ENCODE measurements at regions not wholly inside any gene's neighbourhood (a gene's known extent, or its start where the extent isn't known, plus 50 kb on each side); places are given as distances from the start of the nearest gene placed in this dataset.

DNA sequence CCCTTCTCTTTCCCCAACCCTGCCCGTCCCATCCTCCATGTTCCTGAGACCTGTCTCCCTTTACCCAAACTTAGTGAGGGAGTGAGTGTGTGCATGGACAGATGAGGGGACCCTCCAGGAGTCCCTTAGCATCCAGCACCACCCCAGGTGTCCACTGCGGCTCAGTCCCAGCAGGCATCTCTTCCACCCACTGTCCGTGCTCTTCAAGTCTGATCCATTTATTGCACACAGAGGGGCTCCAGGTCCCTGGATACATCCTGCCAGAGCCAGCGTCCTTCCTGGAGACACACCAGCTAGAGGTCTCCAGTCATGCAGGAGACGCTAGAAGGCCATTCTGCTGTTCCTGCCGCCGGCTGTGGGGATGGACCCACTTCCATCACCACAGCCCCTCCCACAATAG, 239.2 kb downstream of the ADGRD1 start:
- CTCF ChIA-PET: interaction anchor here (0.6 kb wide), 1 partner anchor 216 kb away, joined by 7 read pairs; no protein-coding TSS in a partner anchor
- DNase-seq (ENCODE audit: extremely low spot score): no peak
- POLR2A ChIA-PET: no interaction called here
- TF ChIP-seq ZNF384 (IDR thresholded peaks at IDR 0.05) (no peak), FOXM1 (IDR thresholded peaks at IDR 0.05; ENCODE audit: borderline replicate concordance) (no peak), FOXK2 (IDR thresholded peaks at IDR 0.05) (no peak), SP1 (IDR thresholded peaks at IDR 0.05) (no peak), NFRKB (IDR thresholded peaks at IDR 0.05) (no peak), ELF4 (IDR thresholded peaks at IDR 0.05) (no peak), TARDBP (IDR thresholded peaks at IDR 0.05) (no peak), FOXA1 (IDR thresholded peaks at IDR 0.05) (no peak), CTBP1 (IDR thresholded peaks at IDR 0.05; ENCODE audit: borderline replicate concordance) (no peak), L3MBTL2 (conservative IDR thresholded peaks at IDR 0.05) (no peak), LEF1 (IDR thresholded peaks at IDR 0.05; ENCODE audit: borderline replicate concordance) (no peak), SUZ12 (IDR thresholded peaks at IDR 0.05) (no peak)
- TF ChIP-seq, protein P1, sequence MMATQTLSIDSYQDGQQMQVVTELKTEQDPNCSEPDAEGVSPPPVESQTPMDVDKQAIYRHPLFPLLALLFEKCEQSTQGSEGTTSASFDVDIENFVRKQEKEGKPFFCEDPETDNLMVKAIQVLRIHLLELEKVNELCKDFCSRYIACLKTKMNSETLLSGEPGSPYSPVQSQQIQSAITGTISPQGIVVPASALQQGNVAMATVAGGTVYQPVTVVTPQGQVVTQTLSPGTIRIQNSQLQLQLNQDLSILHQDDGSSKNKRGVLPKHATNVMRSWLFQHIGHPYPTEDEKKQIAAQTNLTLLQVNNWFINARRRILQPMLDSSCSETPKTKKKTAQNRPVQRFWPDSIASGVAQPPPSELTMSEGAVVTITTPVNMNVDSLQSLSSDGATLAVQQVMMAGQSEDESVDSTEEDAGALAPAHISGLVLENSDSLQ (IDR thresholded peaks at IDR 0.05): no peak

DNA sequence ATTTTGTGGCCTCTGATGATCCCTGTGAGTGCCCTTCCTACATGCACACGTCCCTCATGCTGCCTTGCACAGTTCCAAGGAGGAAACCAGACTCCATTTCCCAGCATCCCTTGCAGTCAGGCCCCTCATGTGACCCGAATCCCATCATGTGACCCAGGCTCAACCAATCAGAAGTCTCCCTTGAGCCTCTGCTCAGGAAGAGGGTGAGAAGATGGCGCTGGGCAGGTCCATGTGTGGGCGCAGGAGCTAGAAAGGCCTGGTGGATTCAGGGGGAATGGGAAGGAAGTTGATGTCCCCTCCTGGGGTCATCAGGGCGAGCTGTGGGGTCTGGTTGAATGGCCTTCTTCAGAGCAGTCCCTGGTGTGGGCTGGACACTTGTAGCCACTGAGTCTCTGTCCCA, 240.5 kb downstream of the ADGRD1 start:
- no peak for TF ChIP-seq ARNT (IDR thresholded peaks at IDR 0.05)
- no peak for TF ChIP-seq FOXM1 (IDR thresholded peaks at IDR 0.05; ENCODE audit: borderline replicate concordance)
- no peak for TF ChIP-seq LEF1 (IDR thresholded peaks at IDR 0.05; ENCODE audit: borderline replicate concordance)
- no peak for TF ChIP-seq TARDBP (IDR thresholded peaks at IDR 0.05)
- no peak for TF ChIP-seq SUZ12 (IDR thresholded peaks at IDR 0.05)
- TF ChIP-seq ZNF384 (IDR thresholded peaks at IDR 0.05): no peak
- TF ChIP-seq BHLHE40 (IDR thresholded peaks at IDR 0.05; ENCODE audit: borderline replicate concordance): no peak
- no peak for TF ChIP-seq NFRKB (IDR thresholded peaks at IDR 0.05)
- no peak for TF ChIP-seq ELF4 (IDR thresholded peaks at IDR 0.05)
- TF ChIP-seq FOXK2 (IDR thresholded peaks at IDR 0.05): no peak
- TF ChIP-seq FOXA1 (IDR thresholded peaks at IDR 0.05): no peak
- TF ChIP-seq SP1 (IDR thresholded peaks at IDR 0.05): no peak
- TF ChIP-seq L3MBTL2 (conservative IDR thresholded peaks at IDR 0.05): no peak
- no peak for TF ChIP-seq HDGF (IDR thresholded peaks at IDR 0.05; ENCODE audit: borderline replicate concordance)
- CTCF ChIA-PET: no interaction called here
- POLR2A ChIA-PET: no interaction called here
- no peak for DNase-seq (ENCODE audit: extremely low spot score)

DNA sequence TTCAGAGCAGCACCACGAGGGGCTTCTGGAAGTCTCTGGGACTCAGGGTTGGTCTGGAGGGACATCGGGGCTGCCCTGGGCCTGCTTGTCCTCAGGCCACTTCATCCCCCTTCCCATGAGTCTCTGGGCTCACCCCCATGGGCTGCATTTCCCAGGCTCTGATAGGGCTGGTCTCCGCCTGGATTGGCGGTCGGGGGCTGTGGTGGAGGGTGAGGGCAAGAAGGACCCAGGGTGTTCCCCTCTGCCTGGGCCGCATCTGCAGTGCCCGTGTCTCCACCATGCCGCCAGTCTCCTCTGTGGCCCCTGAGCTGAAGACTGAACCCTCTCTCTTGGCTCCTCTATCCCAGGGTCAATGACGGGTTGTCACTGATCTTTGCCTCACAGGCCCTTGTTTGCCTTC, 242.1 kb downstream of the ADGRD1 start:
- ChIA-PET POLR2A (no interaction called here), CTCF (no interaction called here)
- DNase-seq (ENCODE audit: extremely low spot score): no peak
- TF ChIP-seq SUZ12 (IDR thresholded peaks at IDR 0.05): no peak
- TF ChIP-seq FOXM1 (IDR thresholded peaks at IDR 0.05; ENCODE audit: borderline replicate concordance): no peak
- TF ChIP-seq, protein P1 (IDR thresholded peaks at IDR 0.05): no peak
- TF ChIP-seq NFRKB (IDR thresholded peaks at IDR 0.05): no peak
- no peak for TF ChIP-seq ZNF384 (IDR thresholded peaks at IDR 0.05)
- no peak for TF ChIP-seq BHLHE40 (IDR thresholded peaks at IDR 0.05; ENCODE audit: borderline replicate concordance)
- no peak for TF ChIP-seq ELF4 (IDR thresholded peaks at IDR 0.05)
- TF ChIP-seq ARNT (IDR thresholded peaks at IDR 0.05): no peak
- TF ChIP-seq LEF1 (IDR thresholded peaks at IDR 0.05; ENCODE audit: borderline replicate concordance): no peak
- TF ChIP-seq CTBP1 (IDR thresholded peaks at IDR 0.05; ENCODE audit: borderline replicate concordance): no peak
- no peak for TF ChIP-seq FOXK2 (IDR thresholded peaks at IDR 0.05)
- no peak for TF ChIP-seq HDGF (IDR thresholded peaks at IDR 0.05; ENCODE audit: borderline replicate concordance)
- TF ChIP-seq FOXA1 (IDR thresholded peaks at IDR 0.05): no peak
- TF ChIP-seq SP1 (IDR thresholded peaks at IDR 0.05): no peak
- TF ChIP-seq L3MBTL2 (conservative IDR thresholded peaks at IDR 0.05): no peak
- no peak for TF ChIP-seq TARDBP (IDR thresholded peaks at IDR 0.05)

DNA sequence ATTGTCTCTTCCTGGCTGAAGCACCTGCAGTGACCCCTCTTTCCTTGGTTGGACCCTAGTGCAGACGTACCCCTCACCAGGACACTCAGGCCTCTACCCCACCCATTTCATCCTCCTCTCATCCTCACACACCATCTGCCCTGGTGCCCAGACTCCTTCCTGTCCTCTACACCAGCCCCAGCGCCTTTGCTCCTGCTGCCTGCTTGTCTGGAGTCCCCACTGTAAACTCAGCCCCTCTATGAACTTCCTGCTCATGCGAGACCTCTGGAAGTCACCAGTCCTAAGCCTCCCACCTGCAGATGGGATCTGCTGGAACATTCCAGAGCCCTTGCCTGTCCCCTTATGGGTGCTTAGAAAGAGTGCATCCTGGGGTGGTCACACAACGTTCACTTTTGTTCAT, 242.5 kb downstream of the ADGRD1 start:
- TF ChIP-seq HDGF (IDR thresholded peaks at IDR 0.05; ENCODE audit: borderline replicate concordance) (no peak), FOXK2 (IDR thresholded peaks at IDR 0.05) (no peak), SP1 (IDR thresholded peaks at IDR 0.05) (no peak), ZNF384 (IDR thresholded peaks at IDR 0.05) (no peak), CTBP1 (IDR thresholded peaks at IDR 0.05; ENCODE audit: borderline replicate concordance) (no peak), ARNT (IDR thresholded peaks at IDR 0.05) (no peak), TARDBP (IDR thresholded peaks at IDR 0.05) (no peak), ELF4 (IDR thresholded peaks at IDR 0.05) (no peak), NFRKB (IDR thresholded peaks at IDR 0.05) (no peak), BHLHE40 (IDR thresholded peaks at IDR 0.05; ENCODE audit: borderline replicate concordance) (no peak), L3MBTL2 (conservative IDR thresholded peaks at IDR 0.05) (no peak), SUZ12 (IDR thresholded peaks at IDR 0.05) (no peak), FOXM1 (IDR thresholded peaks at IDR 0.05; ENCODE audit: borderline replicate concordance) (no peak), FOXA1 (IDR thresholded peaks at IDR 0.05) (no peak), LEF1 (IDR thresholded peaks at IDR 0.05; ENCODE audit: borderline replicate concordance) (no peak)
- TF ChIP-seq, protein P1 (IDR thresholded peaks at IDR 0.05): no peak
- no peak for DNase-seq (ENCODE audit: extremely low spot score)
- ChIA-PET CTCF (no interaction called here), POLR2A (no interaction called here)

DNA sequence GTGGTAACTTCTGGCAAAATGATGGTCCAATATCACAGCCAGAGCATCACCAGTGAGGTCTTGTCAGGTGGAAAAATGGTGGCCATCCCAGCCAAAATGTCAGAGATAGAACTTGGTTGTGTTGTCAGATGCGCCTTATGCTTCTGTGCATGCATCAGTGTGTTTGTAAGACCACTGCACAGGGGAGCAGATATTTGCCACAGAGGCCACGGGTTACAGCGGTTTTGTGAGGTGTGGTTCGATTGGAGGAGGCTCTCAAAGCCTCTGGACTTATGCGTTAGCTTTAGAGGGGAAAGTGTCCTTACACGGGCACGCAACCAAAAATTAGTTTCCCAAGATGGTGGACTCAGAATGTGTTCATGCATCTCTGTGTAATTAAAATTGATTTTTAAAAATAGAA, 243.8 kb downstream of the ADGRD1 start:
- DNase-seq (ENCODE audit: extremely low spot score): no peak
- ChIA-PET POLR2A (no interaction called here), CTCF (no interaction called here)
- no peak for TF ChIP-seq SP1 (IDR thresholded peaks at IDR 0.05)
- no peak for TF ChIP-seq LEF1 (IDR thresholded peaks at IDR 0.05; ENCODE audit: borderline replicate concordance)
- TF ChIP-seq ARNT (IDR thresholded peaks at IDR 0.05): no peak
- TF ChIP-seq CTBP1 (IDR thresholded peaks at IDR 0.05; ENCODE audit: borderline replicate concordance): no peak
- TF ChIP-seq, protein P1 (IDR thresholded peaks at IDR 0.05): no peak
- no peak for TF ChIP-seq FOXM1 (IDR thresholded peaks at IDR 0.05; ENCODE audit: borderline replicate concordance)
- no peak for TF ChIP-seq L3MBTL2 (conservative IDR thresholded peaks at IDR 0.05)
- TF ChIP-seq ELF4 (IDR thresholded peaks at IDR 0.05): no peak
- no peak for TF ChIP-seq NFRKB (IDR thresholded peaks at IDR 0.05)
- TF ChIP-seq FOXK2 (IDR thresholded peaks at IDR 0.05): no peak
- TF ChIP-seq TARDBP (IDR thresholded peaks at IDR 0.05): no peak
- no peak for TF ChIP-seq HDGF (IDR thresholded peaks at IDR 0.05; ENCODE audit: borderline replicate concordance)
- no peak for TF ChIP-seq SUZ12 (IDR thresholded peaks at IDR 0.05)
- TF ChIP-seq FOXA1 (IDR thresholded peaks at IDR 0.05): no peak
- TF ChIP-seq ZNF384 (IDR thresholded peaks at IDR 0.05): no peak
- TF ChIP-seq BHLHE40 (IDR thresholded peaks at IDR 0.05; ENCODE audit: borderline replicate concordance): no peak
